OCI-LY7 (cell line): ENCODE measurements at regions not wholly inside any gene's neighbourhood (a gene's known extent, or its start where the extent isn't known, plus 50 kb on each side); places are given as distances from the start of the nearest gene placed in this dataset.

Experiments
- CTCF ChIP-seq: fragments of 200-600 bp; sonication (generic); conservative IDR thresholded peaks from 2 replicates; pipeline ENCODE4 v1.5.1; 2014; ENCODE audit warnings: mild to moderate bottlenecking, antibody characterized with exemption, low read length, moderate library complexity, mixed read lengths
- EZH2phosphoT487 ChIP-seq: fragments of 200-600 bp; sonication (generic); IDR thresholded peaks from 2 replicates; pipeline ENCODE4 v1.6.1; 2018; ENCODE audit warnings: low read depth, borderline replicate concordance, mild to moderate bottlenecking, mixed run types, antibody characterized with exemption, low read length, moderate library complexity, mixed read lengths

DNA sequence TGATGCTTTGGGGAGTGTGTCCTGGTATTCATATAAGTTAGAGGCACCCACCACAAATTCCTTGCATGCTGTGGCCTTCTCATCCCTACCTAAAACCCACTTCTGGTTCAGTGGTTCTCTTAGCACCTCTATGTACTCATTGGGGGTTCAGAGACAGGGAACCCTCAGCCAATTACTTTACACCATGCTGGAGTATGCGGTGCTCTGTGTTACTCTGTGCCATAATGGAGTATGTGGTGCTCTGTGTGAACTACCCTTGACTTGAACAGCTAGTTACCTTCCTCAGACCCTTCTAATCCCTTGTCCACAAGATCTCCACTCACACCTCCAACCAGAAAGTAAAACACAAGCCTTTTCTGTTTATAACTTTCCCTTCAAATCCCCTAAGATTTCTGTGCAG, 172.5 kb upstream of the E2F7 start:
- no peak for TF ChIP-seq CTCF
- TF ChIP-seq EZH2phosphoT487 = no peak
